ENCODE measurements at regions not wholly inside any gene's neighbourhood (a gene's known extent, or its start where the extent isn't known, plus 50 kb on each side); places are given as distances from the start of the nearest gene placed in this dataset.

- TF ChIP-seq CTCF (IDR thresholded peaks at IDR 0.05) (no peak), POLR2A (IDR thresholded peaks at IDR 0.05) (no peak), POLR2AphosphoS5 (IDR thresholded peaks at IDR 0.05; ENCODE audit: insufficient read depth in 1 of 2, low read depth in 1 of 2) (no peak)
These were observed 71.8 kb upstream of the B3GAT1 start for GRCh38 chr11:134483857-134484256.
